NB4 (cell line): ENCODE measurements at regions not wholly inside any gene's neighbourhood (a gene's known extent, or its start where the extent isn't known, plus 50 kb on each side); places are given as distances from the start of the nearest gene placed in this dataset.

Source experiments
- DNase-seq: peaks from one replicate; pipeline ENCODE4 v3.0.0; 2010; ENCODE audit warnings: low read depth
- H3K4me3 ChIP-seq: one replicate; pipeline ENCODE4 v1.5.1; 2011; ENCODE audit warnings: mild to moderate bottlenecking, low read depth, low read length, moderate library complexity
- MYC ChIP-seq: IDR thresholded peaks from 2 replicates; pipeline ENCODE4 v1.6.1; 2011; ENCODE audit warnings: low read depth, low read length
- POLR2A ChIP-seq: IDR thresholded peaks from 2 replicates; pipeline ENCODE4 v1.6.1; 2011; ENCODE audit warnings: mild to moderate bottlenecking; ENCODE audit not compliant: insufficient read length; ENCODE audit errors: extremely low read depth
- TF ChIP-seq, protein P1 (sequence below): IDR thresholded peaks from 2 replicates; pipeline ENCODE4 v1.6.1; 2011; ENCODE audit warnings: low read depth, low read length
- TF ChIP-seq, protein P2 (sequence below): IDR thresholded peaks from one replicate; pipeline ENCODE4 v1.5.1; 2012; ENCODE audit warnings: low read depth, low read length

DNA sequence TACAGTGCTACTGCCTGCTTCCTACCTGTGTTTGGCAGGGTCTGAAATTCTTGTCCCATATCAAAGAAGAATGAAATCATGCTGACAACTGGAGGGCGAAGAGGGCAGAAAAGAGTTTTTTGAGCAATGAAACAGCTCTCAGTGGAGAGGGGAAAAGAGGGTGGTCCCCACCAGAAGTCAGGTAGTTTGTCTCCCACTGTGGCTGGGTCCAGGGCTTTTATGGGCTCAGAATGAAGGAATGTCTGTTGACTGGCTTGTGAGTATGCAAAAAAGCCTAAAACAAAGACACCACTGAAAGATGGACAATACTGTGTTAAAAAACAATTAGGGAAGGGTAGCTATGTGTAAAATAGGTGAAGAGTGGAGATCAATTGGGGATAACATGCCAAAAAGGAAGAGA, 115.0 kb downstream of the ADAM29 start:
- DNase-seq: no peak
- no peak for TF ChIP-seq POLR2A
- TF ChIP-seq, protein P1, sequence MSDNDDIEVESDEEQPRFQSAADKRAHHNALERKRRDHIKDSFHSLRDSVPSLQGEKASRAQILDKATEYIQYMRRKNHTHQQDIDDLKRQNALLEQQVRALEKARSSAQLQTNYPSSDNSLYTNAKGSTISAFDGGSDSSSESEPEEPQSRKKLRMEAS: no peak
- TF ChIP-seq MYC: no peak
- H3K4me3 ChIP-seq: no peak overlapping the region

DNA sequence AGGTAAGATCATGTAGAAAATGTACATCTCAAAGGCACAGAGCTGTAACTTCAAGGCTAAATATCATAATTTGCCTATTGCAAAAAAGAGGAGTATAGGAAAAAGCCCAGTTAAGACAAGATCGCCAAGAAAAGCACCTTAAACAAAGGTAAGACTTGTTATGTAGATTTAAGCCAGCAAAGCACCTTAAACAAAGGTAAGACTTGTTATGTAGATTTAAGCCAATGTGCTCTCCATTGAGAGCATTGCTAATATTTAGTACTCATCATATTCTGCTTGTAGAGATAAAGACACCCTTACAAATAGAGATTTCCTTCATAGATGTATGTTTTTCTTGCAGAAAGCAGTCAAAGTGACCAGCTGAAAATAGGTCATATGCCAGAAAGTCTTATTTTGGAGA, 115.8 kb downstream of the ADAM29 start:
- H3K4me3 ChIP-seq: no peak overlapping the region
- TF ChIP-seq, protein P1: no peak
- TF ChIP-seq, protein P2, sequence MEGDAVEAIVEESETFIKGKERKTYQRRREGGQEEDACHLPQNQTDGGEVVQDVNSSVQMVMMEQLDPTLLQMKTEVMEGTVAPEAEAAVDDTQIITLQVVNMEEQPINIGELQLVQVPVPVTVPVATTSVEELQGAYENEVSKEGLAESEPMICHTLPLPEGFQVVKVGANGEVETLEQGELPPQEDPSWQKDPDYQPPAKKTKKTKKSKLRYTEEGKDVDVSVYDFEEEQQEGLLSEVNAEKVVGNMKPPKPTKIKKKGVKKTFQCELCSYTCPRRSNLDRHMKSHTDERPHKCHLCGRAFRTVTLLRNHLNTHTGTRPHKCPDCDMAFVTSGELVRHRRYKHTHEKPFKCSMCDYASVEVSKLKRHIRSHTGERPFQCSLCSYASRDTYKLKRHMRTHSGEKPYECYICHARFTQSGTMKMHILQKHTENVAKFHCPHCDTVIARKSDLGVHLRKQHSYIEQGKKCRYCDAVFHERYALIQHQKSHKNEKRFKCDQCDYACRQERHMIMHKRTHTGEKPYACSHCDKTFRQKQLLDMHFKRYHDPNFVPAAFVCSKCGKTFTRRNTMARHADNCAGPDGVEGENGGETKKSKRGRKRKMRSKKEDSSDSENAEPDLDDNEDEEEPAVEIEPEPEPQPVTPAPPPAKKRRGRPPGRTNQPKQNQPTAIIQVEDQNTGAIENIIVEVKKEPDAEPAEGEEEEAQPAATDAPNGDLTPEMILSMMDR: no peak
- TF ChIP-seq POLR2A (no peak), MYC (no peak)
- DNase-seq: no peak

DNA sequence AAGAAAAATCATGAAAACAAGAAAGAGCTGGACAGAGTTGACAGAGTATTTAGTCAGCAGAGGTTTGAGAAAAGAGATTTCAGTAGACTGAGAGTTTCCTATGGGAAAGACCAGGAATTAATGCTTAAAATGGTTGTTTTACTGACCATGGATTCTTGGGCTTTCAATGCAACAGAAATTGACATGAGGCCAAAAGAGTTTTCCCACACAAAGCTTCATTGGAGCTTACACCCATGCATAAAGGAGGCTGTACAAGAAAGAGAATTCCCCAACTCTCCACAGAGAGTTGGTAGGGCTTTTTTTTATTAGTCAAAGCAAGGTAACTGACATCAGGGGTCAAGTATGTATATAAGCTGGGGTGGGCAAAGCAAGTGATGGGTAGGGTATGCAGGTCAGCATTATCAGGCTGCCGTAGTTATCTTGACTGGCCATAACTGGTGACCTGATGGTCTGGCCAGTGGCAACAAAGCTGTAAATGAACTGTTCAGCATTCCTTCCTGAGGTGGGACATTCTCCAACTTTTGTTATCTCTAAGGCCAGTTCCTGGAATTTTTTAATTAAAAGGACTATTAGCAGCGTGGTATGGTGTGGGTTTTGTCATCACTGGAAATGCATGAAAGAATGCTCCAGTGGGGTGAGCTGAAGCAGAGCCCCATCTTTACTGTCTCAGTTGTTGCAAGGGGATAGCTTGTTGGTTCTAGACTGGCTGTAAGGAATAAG, 117.0 kb downstream of the ADAM29 start:
- no peak overlapping the region for H3K4me3 ChIP-seq
- DNase-seq: no peak
- TF ChIP-seq POLR2A (no peak), MYC (no peak)
- TF ChIP-seq, protein P2: no peak
- TF ChIP-seq, protein P1: no peak

DNA sequence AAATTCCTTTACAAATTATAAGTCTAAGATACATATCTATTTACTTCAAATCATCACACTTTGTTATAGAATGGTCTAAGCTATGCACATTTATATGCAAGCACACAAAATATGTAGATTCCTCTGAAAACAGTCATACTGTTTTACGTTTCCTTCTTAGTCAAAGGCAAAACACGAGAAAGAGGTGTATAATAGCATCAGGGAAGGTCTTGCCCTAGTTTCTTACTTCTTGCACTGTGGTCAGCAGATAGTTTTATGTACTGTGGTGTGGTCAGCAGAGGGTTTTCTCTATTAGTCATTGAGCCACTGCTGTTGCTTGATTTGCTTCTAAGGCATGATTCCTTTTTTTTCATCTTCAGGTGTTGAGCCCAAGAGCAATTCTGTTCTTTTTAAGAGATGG, 117.7 kb downstream of the ADAM29 start:
- TF ChIP-seq POLR2A (no peak), MYC (no peak)
- TF ChIP-seq, protein P1: no peak
- TF ChIP-seq, protein P2: no peak
- no peak for DNase-seq
- H3K4me3 ChIP-seq: no peak overlapping the region

DNA sequence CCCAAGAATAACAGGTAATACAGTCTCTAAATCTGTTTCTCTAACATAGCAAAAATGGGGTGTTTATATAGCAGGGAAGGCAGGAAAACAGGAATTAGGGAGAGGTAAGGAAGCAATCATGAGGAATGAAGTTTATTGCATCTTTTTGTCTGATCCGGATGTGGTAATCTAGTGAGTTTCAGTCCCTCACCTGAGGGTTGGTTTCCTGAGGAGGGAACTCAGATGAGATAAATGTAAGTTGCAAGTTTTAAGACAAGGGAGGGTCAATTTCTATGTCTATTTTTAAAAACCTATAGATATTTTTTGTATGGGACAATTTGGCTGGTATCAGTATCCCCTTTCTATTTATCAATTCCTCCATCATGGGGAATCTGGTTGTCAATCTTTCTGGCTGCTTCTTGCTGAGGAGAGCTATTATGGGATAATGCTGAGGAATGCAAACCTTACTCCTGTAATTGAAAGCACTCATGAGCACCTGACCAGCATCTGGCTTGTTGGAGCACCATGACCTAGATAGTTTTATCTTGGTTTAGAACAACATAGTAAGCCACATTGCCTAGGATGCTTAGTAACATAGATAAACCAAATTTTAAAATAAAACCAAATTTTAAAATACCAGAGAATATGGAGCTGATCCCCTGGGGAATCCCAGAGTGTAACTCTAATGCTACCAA, 130.1 kb downstream of the ADAM29 start:
- no peak for DNase-seq
- H3K4me3 ChIP-seq: no peak overlapping the region
- no peak for TF ChIP-seq MYC
- TF ChIP-seq POLR2A: no peak
- TF ChIP-seq, protein P1: no peak
- TF ChIP-seq, protein P2: no peak

DNA sequence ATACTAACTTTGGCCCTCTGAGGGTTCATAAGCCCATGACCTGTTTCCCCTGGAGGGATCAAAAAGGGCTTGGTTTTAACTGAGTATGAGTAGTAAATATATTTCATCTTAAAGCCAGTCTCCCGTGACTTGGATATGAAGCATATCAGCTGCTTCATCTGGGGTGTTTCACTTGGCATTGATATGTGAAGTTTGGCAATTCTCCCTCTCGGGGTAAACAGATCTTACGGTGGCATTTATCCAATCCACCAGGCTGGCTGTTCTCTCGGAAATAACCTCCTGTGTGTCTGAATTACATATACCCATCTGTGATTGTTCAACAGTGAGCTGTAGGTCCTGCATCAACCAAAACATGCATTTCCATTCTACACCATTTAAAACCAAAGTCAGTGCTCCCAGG, 130.7 kb downstream of the ADAM29 start:
- TF ChIP-seq MYC (no peak), POLR2A (no peak)
- TF ChIP-seq, protein P2: no peak
- TF ChIP-seq, protein P1: no peak
- no peak for DNase-seq
- no peak overlapping the region for H3K4me3 ChIP-seq
